ENCODE measurements at regions not wholly inside any gene's neighbourhood (a gene's known extent, or its start where the extent isn't known, plus 50 kb on each side); places are given as distances from the start of the nearest gene placed in this dataset.

- no peak for TF ChIP-seq CTCF (IDR thresholded peaks at IDR 0.05; ENCODE audit: insufficient read depth, low read length)
- no peak for TF ChIP-seq POLR2AphosphoS5 (IDR thresholded peaks at IDR 0.05; ENCODE audit: low read depth)
- TF ChIP-seq REST (IDR thresholded peaks at IDR 0.05; ENCODE audit: insufficient replicate concordance, low read depth), result no peak
- TF ChIP-seq GABPA (IDR thresholded peaks at IDR 0.05; ENCODE audit: low read depth), result no peak
- no peak for TF ChIP-seq SPI1 (IDR thresholded peaks at IDR 0.05; ENCODE audit: borderline replicate concordance, low read depth)
Measured at GRCh38 chr2:145918951-145919350, 1399.0 kb upstream of the ZEB2 start.

Measured in HL-60 (cell line).